Stimulated activated CD4-positive, alpha-beta T cell treated with anti-CD3 and anti-CD28 coated beads, Interleukin-1b, Interleukin-23, amount 100 ng/mL, for 48 hours (primary cell): ENCODE measurements at regions not wholly inside any gene's neighbourhood (a gene's known extent, or its start where the extent isn't known, plus 50 kb on each side); places are given as distances from the start of the nearest gene placed in this dataset.

Experiments used
- DNase-seq: peaks from one replicate; pipeline ENCODE4 v3.0.0-alpha.2; 2020

- no peak for DNase-seq
Measured at GRCh38 chr20:24739746-24740145, 209.3 kb upstream of the CST7 start.

DNA sequence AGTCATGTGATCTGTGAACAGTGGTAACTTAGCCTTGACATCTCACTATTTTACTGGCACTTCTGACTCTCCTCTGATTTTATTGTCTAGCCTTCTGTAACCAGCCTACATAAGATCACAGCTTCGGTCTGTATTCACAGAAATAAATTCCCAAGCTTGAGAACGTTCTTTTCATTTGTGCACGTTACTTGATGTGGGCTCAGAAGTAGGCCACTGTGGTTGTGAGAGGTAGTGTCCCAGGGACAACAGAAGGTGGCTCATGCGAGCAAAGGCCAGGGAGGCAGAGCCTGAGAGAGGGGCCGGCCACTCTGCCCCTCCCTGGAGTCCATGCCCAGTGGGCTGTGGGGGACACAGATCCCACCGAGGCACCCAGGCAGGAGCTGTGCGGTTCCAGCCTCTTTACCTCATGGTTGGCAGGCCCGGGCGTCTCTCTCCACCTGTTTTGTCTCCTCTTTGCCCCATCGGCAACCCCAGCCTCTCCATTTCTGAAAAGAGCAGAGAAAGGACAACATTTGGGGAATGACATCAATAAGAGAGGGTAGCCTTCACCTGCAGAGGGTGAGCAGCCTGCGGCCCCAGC lies 207.5 kb upstream of the CST7 start:
- no peak for DNase-seq

GRCh38 chr20:24742436-24742835 lies 206.6 kb upstream of the CST7 start:
- no peak for DNase-seq

- DNase-seq: no peak
Measured at GRCh38 chr20:24742989-24743388, 206.1 kb upstream of the CST7 start.

DNA sequence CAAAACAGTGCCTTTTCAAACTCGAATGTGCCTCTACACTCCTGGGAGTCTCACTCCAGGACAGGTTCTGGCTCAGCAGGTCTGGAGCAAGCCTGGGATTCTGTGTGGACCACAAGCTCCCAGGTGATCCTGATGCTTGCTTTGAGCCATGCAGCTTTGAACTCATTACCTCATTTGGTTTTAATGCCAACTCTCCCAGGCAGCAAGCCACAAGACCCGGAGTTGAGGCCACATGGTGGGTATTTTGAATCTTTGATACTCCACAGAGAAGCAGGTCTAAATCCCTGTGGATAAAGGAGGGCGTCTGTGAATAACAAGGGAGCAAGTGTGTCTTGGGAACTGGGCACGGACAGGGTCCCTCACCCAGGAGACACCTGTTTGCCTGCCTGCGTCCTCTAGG lies 205.4 kb upstream of the CST7 start:
- no peak for DNase-seq

- DNase-seq: no peak
Measured at GRCh38 chr20:24744747-24745146, 204.3 kb upstream of the CST7 start.

- no peak for DNase-seq
Measured at GRCh38 chr20:24745206-24745605, 203.9 kb upstream of the CST7 start.

GRCh38 chr20:24745617-24746350 lies 203.3 kb upstream of the CST7 start:
- DNase-seq: no peak

GRCh38 chr20:24746351-24746685 lies 202.8 kb upstream of the CST7 start:
- no peak for DNase-seq

- DNase-seq: no peak
Measured at GRCh38 chr20:24747010-24747712, 201.9 kb upstream of the CST7 start.

GRCh38 chr20:24747881-24748595 lies 201.0 kb upstream of the CST7 start:
- no peak for DNase-seq

DNA sequence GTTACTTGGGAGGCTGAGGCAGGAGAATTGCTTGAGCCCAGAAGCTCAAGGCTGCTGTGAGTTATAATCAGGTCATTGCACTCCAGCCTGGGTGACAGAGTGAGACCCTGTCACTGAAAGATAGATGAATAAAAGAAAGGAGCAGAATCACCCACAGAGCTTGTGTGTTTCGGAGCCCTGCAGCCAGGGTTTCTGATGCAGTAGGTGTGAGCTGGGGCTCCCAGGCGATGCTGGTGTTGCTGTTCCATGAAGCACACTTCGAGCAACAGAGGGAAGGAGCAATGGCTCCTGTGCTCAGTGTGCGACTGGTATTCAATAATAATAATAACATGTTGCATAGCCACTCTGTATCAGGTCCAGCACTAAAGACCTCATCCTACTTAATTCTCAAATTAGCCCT lies 197.5 kb upstream of the CST7 start:
- no peak for DNase-seq

DNA sequence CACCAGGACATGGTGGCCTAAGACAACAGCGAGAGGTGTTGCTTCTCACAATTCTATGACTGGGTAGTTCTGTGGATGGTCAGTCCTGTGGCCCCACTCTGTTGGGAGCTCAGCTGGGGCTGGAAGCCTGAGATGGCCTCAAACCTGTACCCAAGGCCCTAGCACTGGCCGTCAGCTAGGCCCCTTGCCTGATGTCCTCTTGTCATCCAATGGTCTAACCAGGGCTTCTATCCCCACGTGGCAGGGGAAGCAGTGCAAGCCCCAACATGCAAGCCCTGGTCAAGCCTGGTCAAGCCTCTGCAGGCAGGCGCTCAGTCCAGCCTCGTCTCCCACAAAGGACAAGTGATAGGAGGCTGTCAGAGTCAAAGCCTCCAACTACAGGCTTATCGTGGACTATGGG lies 196.5 kb upstream of the CST7 start:
- no peak for DNase-seq

- DNase-seq: no peak
Measured at GRCh38 chr20:24753130-24753529, 195.9 kb upstream of the CST7 start.

GRCh38 chr20:24754691-24755090 lies 194.4 kb upstream of the CST7 start:
- no peak for DNase-seq

DNA sequence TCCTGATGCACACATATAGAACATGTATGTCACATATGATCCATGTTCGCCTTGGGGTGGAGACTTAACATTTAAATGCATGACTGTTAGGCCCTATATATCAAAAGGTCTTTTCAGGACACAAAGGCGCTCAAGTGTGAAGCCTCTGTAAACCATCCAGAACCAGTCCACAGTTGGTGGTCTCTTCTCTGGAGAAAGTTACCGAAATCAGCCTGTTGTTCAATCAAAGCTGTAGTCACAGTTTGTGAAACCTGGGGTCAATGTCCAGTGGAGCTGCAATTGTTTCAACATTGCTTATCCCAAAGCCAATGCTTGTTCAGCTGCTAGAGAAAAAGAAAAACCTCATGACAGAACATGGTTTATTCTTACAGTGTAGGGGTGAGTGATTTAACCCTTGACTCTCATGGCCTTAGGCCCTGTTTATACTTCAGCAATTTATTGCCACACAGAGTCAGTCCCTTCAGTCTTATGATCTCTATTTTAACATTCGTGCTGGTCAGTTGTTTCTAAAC lies 193.6 kb upstream of the CST7 start:
- no peak for DNase-seq

DNA sequence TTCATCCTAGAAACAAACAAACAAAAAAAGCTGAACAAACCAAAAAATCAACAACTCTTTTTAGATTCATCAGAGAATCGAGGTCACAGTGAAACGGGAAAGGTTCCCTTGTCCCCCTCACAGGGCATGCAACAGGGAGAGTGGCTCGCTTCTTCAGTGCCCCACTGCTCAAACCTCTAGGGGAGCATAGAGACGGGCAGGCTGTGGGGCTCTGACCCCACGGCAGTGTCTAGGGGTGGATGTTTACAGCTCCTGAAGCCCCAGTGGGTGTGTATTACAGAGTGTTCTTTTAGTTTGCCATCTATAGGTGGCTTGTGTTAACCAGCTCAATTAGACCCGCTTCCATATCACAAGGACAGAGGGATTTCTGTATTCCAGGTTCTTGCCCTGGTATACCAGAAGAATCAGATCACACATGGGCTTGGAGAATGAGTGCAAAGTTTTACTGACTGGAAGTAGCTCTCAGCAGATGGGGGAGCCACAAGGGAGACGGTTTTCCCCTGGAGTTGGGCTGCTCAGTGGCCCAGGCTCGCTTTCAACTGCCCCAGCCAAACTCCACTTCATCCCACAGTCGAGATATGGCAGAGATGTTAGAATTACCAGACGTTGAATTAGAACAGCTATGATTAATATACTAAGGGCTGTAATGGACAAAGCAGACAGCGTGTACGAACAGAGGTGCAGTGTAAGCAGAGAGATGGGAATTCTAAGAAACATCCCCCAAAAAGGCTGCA lies 192.6 kb upstream of the CST7 start:
- no peak for DNase-seq

- no peak for DNase-seq
Measured at GRCh38 chr20:24761220-24762065, 187.6 kb upstream of the CST7 start.

- DNase-seq: no peak
Measured at GRCh38 chr20:24762371-24762770, 186.7 kb upstream of the CST7 start.

DNA sequence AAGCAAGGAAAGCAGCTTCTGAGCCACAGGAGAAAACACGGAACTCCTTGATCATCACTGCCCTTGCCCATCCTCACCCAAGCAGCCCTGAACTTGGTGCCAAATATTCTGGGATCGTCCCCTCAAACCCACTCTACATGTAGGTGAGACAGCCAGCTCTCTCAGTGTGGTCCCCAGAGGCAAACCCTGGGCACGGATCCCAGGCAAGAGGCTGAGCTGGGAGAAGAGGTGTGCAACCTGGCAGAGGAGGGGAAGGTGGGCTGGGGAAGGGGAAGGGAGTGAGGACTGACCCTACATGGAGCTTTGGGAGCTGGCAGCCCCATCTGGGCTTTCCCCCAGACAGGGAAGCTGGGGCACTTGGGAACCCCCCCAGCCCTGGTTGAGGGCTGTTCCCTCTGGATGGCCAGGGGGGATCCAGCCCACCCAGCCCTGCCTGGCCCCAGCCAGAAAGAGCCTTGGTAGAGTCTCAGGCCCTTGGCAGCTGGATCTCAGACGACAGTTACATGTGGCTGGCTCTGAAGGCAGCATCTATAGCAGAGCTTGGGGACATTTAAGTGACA lies 186.2 kb upstream of the CST7 start:
- DNase-seq: no peak

DNA sequence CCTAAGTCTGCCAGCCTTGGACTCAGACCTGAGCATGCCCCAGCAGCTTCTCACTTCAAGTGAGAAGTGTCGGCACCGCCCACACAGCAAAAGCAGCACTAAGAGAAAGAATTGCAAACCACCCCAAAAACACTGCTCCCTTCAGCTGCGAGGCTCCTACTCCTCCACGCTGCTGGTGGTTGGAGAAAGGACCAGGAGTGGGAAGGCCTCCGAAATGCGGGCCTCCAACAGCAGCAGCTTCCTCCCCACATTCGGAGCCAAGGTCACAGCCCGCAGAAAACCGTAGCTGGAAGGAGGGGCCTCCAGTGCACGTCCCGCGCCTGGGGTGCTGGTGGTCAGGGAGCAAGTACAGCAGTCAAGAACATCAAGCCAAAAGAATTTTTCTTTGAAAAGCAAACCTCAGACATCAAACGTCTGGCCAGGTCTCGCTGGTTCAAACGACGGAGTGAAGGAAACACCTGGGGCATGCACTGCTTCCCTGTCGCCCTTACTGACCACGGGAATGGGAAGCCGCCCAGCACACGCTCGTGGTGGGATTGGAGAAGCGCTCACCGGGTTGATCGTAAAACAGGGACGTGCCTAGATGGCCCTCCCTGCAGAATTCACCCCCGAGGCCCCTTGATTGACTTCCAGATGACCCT lies 185.6 kb upstream of the CST7 start:
- DNase-seq: no peak
